Prostate gland (tissue), 2 donors: ENCODE measurements at regions not wholly inside any gene's neighbourhood (a gene's known extent, or its start where the extent isn't known, plus 50 kb on each side); places are given as distances from the start of the nearest gene placed in this dataset.

ENCODE experiments used
- POLR2A ChIP-seq: fragments of 450-650 bp; IDR thresholded peaks from one replicate; pipeline ENCODE4 v1.6.1; 2016; ENCODE audit warnings: antibody characterized with exemption, mild to moderate bottlenecking
- TF ChIP-seq, protein P1 (sequence below), 4 experiments: fragments of 200-600 bp in 2 of 4; fragments of 450-650 bp in 2 of 4; sonication (generic) in 2 of 4; IDR thresholded peaks; 1 replicate in 3 of 4; 2 replicates in 1 of 4; pipeline ENCODE4 v1.5.1; 2016 to 2019; ENCODE audit warnings: antibody characterized with exemption in 4 of 4, mild to moderate bottlenecking in 2 of 4, moderate library complexity in 2 of 4

- TF ChIP-seq, protein P1, sequence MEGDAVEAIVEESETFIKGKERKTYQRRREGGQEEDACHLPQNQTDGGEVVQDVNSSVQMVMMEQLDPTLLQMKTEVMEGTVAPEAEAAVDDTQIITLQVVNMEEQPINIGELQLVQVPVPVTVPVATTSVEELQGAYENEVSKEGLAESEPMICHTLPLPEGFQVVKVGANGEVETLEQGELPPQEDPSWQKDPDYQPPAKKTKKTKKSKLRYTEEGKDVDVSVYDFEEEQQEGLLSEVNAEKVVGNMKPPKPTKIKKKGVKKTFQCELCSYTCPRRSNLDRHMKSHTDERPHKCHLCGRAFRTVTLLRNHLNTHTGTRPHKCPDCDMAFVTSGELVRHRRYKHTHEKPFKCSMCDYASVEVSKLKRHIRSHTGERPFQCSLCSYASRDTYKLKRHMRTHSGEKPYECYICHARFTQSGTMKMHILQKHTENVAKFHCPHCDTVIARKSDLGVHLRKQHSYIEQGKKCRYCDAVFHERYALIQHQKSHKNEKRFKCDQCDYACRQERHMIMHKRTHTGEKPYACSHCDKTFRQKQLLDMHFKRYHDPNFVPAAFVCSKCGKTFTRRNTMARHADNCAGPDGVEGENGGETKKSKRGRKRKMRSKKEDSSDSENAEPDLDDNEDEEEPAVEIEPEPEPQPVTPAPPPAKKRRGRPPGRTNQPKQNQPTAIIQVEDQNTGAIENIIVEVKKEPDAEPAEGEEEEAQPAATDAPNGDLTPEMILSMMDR (IDR thresholded peaks at IDR 0.05) = no peak
- no peak for TF ChIP-seq POLR2A
Measured at GRCh38 chr9:136599811-136600660, 54.2 kb upstream of the NOTCH1 start.
